ENCODE measurements at regions not wholly inside any gene's neighbourhood (a gene's known extent, or its start where the extent isn't known, plus 50 kb on each side); places are given as distances from the start of the nearest gene placed in this dataset.

DNA sequence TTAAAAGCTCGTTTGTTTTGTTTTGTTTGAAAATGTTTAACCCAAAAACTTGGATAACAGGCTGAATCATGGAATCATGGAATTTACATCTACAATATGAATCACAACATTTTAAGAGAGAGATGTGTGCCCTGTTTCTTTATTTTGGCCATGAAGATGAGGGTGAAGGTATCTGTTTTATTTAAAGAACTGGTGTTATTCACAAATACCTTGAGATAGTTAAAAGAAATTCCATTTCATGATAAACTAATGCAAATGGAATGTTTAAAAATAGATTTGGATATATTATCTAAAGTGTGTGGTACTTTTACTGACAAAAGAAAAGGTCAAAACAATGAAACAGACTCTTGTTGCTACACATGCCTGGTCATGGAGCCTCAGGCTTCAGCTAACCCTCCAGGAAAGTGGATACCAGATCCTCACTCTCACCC, 486.0 kb upstream of the CFAP20DC start:
- H3K9me3 Mint-ChIP-seq = no peaks in the 10 kb centered on the region
- WGBS, 2 experiments (ENCODE audit: insufficient coverage in 1 of 2, insufficient read length in 1 of 2) = 92% methylated on average over 1 of the region's 1 CpG; no CpG with 5 or more reads in 1 of the 2 experiments
- H3K4me1 Mint-ChIP-seq = peaks cover 14% of the 10 kb centered on the region
- H3K27ac ChIP-seq (ENCODE audit: low read depth, low read length) = no peak overlapping the region
- TF ChIP-seq, protein P1, sequence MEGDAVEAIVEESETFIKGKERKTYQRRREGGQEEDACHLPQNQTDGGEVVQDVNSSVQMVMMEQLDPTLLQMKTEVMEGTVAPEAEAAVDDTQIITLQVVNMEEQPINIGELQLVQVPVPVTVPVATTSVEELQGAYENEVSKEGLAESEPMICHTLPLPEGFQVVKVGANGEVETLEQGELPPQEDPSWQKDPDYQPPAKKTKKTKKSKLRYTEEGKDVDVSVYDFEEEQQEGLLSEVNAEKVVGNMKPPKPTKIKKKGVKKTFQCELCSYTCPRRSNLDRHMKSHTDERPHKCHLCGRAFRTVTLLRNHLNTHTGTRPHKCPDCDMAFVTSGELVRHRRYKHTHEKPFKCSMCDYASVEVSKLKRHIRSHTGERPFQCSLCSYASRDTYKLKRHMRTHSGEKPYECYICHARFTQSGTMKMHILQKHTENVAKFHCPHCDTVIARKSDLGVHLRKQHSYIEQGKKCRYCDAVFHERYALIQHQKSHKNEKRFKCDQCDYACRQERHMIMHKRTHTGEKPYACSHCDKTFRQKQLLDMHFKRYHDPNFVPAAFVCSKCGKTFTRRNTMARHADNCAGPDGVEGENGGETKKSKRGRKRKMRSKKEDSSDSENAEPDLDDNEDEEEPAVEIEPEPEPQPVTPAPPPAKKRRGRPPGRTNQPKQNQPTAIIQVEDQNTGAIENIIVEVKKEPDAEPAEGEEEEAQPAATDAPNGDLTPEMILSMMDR (conservative IDR thresholded peaks at IDR 0.05) = no peak
- H3K9me3 ChIP-seq (ENCODE audit: control insufficient read depth, low read length) = no peaks in the 10 kb centered on the region
- no peaks in the 10 kb centered on the region for H3K27me3 Mint-ChIP-seq (ENCODE audit: insufficient read depth)
- H3K4me3 ChIP-seq (ENCODE audit: low read length) = no peak overlapping the region
- H3K4me1 ChIP-seq (ENCODE audit: control insufficient read depth, insufficient read depth, low read length) = peaks cover 10% of the 10 kb centered on the region
- no peaks in the 10 kb centered on the region for H3K36me3 ChIP-seq (ENCODE audit: control insufficient read depth, insufficient read depth, low read length)
- no peaks in the 10 kb centered on the region for H3K27me3 ChIP-seq (ENCODE audit: control insufficient read depth, insufficient read depth, low read length, poor library complexity, severe bottlenecking)
- DNase-seq = no peak
- no peak overlapping the region for H3K9ac ChIP-seq (ENCODE audit: extremely low read depth, low read length, poor library complexity, severe bottlenecking)
- H3K4me3 Mint-ChIP-seq = no peak overlapping the region
- no peaks in the 10 kb centered on the region for H3K36me3 Mint-ChIP-seq (ENCODE audit: low read depth)
- H3K27ac Mint-ChIP-seq = no peak overlapping the region

DNA sequence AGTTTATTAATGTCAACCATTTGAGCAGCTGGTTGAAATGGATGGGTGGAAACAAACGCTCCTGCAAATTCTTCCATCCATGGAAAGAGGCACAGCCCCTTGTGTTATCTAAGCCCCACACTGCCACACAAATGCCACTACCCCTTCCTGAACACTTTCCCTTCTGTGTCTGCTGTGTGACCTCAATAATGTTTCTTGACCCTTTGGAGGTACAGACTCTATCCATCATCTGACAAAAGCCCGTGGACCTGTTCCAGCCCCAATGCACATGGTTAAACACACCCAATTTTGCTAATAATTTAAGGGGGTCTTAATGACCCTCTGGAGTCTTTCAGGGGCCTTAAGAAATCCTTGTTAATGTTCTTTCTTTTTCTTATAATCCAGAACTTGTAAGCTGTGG, 482.2 kb upstream of the CFAP20DC start:
- Histone ChIP-seq H3K27ac (ENCODE audit: low read depth, low read length) (peak overlapping the region; percentile 19), H3K27me3 (ENCODE audit: control insufficient read depth, insufficient read depth, low read length, poor library complexity, severe bottlenecking) (no peaks in the 10 kb centered on the region), H3K36me3 (ENCODE audit: control insufficient read depth, insufficient read depth, low read length) (no peaks in the 10 kb centered on the region), H3K4me3 (ENCODE audit: low read length) (no peak overlapping the region), H3K9me3 (ENCODE audit: control insufficient read depth, low read length) (no peaks in the 10 kb centered on the region), H3K9ac (ENCODE audit: extremely low read depth, low read length, poor library complexity, severe bottlenecking) (no peak overlapping the region), H3K4me1 (ENCODE audit: control insufficient read depth, insufficient read depth, low read length) (peaks cover 2% of the 10 kb centered on the region)
- no peaks in the 10 kb centered on the region for H3K36me3 Mint-ChIP-seq (ENCODE audit: low read depth)
- no peak overlapping the region for H3K4me3 Mint-ChIP-seq
- no peak for DNase-seq
- no peaks in the 10 kb centered on the region for H3K9me3 Mint-ChIP-seq
- no peak overlapping the region for H3K27ac Mint-ChIP-seq
- H3K27me3 Mint-ChIP-seq (ENCODE audit: insufficient read depth) = no peaks in the 10 kb centered on the region
- TF ChIP-seq, protein P1 (conservative IDR thresholded peaks at IDR 0.05) = no peak
- WGBS, 2 experiments (ENCODE audit: insufficient coverage in 1 of 2, insufficient read length in 1 of 2) = 80 to 89% methylated on average over 1 to 2 of the region's 2 CpGs
- H3K4me1 Mint-ChIP-seq = peaks cover 18% of the 10 kb centered on the region

GRCh38 chr3:59531066-59531745, 481.4 kb upstream of the CFAP20DC start:
- WGBS, 2 experiments (ENCODE audit: insufficient coverage in 1 of 2, insufficient read length in 1 of 2) = 83 to 86% methylated on average over 3 of the region's 3 CpGs
- TF ChIP-seq, protein P1 (conservative IDR thresholded peaks at IDR 0.05) = no peak
- Histone ChIP-seq H3K27me3 (ENCODE audit: control insufficient read depth, insufficient read depth, low read length, poor library complexity, severe bottlenecking) (no peaks in the 10 kb centered on the region), H3K4me1 (ENCODE audit: control insufficient read depth, insufficient read depth, low read length) (peaks cover 2% of the 10 kb centered on the region), H3K9me3 (ENCODE audit: control insufficient read depth, low read length) (peaks cover 3% of the 10 kb centered on the region), H3K9ac (ENCODE audit: extremely low read depth, low read length, poor library complexity, severe bottlenecking) (no peak overlapping the region), H3K36me3 (ENCODE audit: control insufficient read depth, insufficient read depth, low read length) (no peaks in the 10 kb centered on the region), H3K4me3 (ENCODE audit: low read length) (no peak overlapping the region), H3K27ac (ENCODE audit: low read depth, low read length) (peak overlapping the region; percentile 19)
- Mint-ChIP-seq H3K9me3 (no peaks in the 10 kb centered on the region), H3K4me1 (peaks cover 21% of the 10 kb centered on the region), H3K4me3 (no peak overlapping the region), H3K27me3 (ENCODE audit: insufficient read depth) (no peaks in the 10 kb centered on the region), H3K36me3 (ENCODE audit: low read depth) (no peaks in the 10 kb centered on the region), H3K27ac (no peak overlapping the region)
- DNase-seq = no peak

Data from endodermal cell (in vitro differentiated cells).